RWPE2 (cell line): ENCODE measurements at regions not wholly inside any gene's neighbourhood (a gene's known extent, or its start where the extent isn't known, plus 50 kb on each side); places are given as distances from the start of the nearest gene placed in this dataset.

Source experiments
- ATAC-seq: fragments of 200-7000 bp; cut with Tn5 transposase; 3 replicates; pipeline ENCODE4 v1.9.1; 2021; ENCODE audit warnings: low read depth
- DNase-seq: peaks from one replicate; pipeline ENCODE4 v3.0.0-alpha.2; 2020; ENCODE audit warnings: low spot score
- H3K27ac ChIP-seq: fragments of 450-650 bp; 2 replicates; pipeline ENCODE4 v1.5.1; 2017; ENCODE audit warnings: mild to moderate bottlenecking; ENCODE audit not compliant: poor library complexity, severe bottlenecking
- H3K27me3 ChIP-seq: fragments of 250-450 bp; sonication (Bioruptor Pico); 2 replicates; pipeline ENCODE4 v1.5.1; 2021; ENCODE audit warnings: mild to moderate bottlenecking, moderate library complexity; ENCODE audit not compliant: insufficient read depth, poor library complexity, severe bottlenecking
- H3K36me3 ChIP-seq: fragments of 250-450 bp; sonication (Bioruptor Pico); 2 replicates; pipeline ENCODE4 v1.5.1; 2020; ENCODE audit warnings: low read depth, mild to moderate bottlenecking, moderate library complexity
- H3K4me1 ChIP-seq: fragments of 250-450 bp; sonication (Bioruptor Pico); 2 replicates; pipeline ENCODE4 v1.5.1; 2021; ENCODE audit warnings: mild to moderate bottlenecking, moderate library complexity; ENCODE audit not compliant: insufficient read depth, poor library complexity, severe bottlenecking
- H3K4me3 ChIP-seq: fragments of 250-450 bp; sonication (Bioruptor Pico); 2 replicates; pipeline ENCODE4 v1.5.1; 2021; ENCODE audit warnings: mild to moderate bottlenecking, moderate library complexity; ENCODE audit not compliant: severe bottlenecking
- H3K9me3 ChIP-seq: fragments of 250-450 bp; sonication (Bioruptor Pico); 2 replicates; pipeline ENCODE4 v1.5.1; 2021; ENCODE audit warnings: mild to moderate bottlenecking, moderate library complexity; ENCODE audit not compliant: severe bottlenecking
- CTCF ChIP-seq: fragments of 450-650 bp; IDR thresholded peaks from one replicate; pipeline ENCODE4 v1.5.1; 2017; ENCODE audit warnings: mild to moderate bottlenecking, moderate library complexity; ENCODE audit not compliant: poor library complexity, severe bottlenecking

GRCh38 chr4:134665429-134665828, 463.8 kb upstream of the PABPC4L start:
- Histone ChIP-seq H3K4me3 (no peak overlapping the region), H3K27me3 (no peaks in the 10 kb centered on the region), H3K4me1 (no peaks in the 10 kb centered on the region), H3K9me3 (no peaks in the 10 kb centered on the region), H3K27ac (no peak overlapping the region), H3K36me3 (no peaks in the 10 kb centered on the region)
- no peak for TF ChIP-seq CTCF
- DNase-seq (no peak), ATAC-seq (no peak)

DNA sequence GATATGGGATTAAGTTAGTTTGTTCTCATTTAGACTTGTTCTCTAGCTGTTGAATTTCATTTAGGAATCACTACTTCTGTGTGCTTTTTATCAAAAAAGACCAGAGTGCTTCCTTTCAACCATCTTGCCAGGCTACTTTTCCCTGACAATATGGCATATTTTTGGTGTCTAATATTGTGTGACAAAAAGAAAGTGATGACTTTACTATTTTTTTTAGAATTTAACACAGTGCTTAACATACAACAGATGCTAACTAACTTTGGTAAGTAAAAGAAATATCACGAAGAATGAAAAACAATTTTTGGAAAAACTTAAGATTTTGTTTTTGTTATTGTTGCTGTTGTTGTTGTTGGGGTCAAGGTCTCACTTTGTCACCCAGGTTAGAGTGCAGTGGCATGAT, 462.2 kb upstream of the PABPC4L start:
- Histone ChIP-seq H3K27ac (no peak overlapping the region), H3K36me3 (no peaks in the 10 kb centered on the region), H3K4me3 (no peak overlapping the region), H3K27me3 (no peaks in the 10 kb centered on the region), H3K4me1 (no peaks in the 10 kb centered on the region), H3K9me3 (no peaks in the 10 kb centered on the region)
- no peak for DNase-seq
- TF ChIP-seq CTCF = no peak
- ATAC-seq = no peak

DNA sequence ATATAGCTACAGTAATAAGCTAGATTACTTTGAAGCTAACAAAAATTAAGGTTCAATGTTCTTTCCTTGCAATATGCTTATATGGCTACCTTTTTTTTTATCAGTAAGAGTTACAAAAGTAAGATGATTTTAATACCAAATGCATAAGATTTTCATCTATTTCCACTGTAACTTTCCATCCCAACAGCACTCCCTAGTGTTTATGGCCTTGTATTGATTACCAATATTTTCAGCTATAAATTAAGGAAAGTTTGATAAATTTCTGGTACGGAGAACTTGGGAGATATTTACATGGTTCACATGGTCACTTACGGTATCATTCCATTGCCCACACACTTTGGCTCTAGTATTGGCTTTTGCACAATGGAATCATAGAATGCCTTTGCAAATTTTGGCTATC, 448.9 kb upstream of the PABPC4L start:
- ATAC-seq (no peak), DNase-seq (no peak)
- H3K27ac ChIP-seq = no peak overlapping the region
- H3K27me3 ChIP-seq = no peaks in the 10 kb centered on the region
- H3K4me3 ChIP-seq = no peak overlapping the region
- H3K9me3 ChIP-seq = no peaks in the 10 kb centered on the region
- H3K4me1 ChIP-seq = no peaks in the 10 kb centered on the region
- TF ChIP-seq CTCF = no peak
- no peaks in the 10 kb centered on the region for H3K36me3 ChIP-seq

DNA sequence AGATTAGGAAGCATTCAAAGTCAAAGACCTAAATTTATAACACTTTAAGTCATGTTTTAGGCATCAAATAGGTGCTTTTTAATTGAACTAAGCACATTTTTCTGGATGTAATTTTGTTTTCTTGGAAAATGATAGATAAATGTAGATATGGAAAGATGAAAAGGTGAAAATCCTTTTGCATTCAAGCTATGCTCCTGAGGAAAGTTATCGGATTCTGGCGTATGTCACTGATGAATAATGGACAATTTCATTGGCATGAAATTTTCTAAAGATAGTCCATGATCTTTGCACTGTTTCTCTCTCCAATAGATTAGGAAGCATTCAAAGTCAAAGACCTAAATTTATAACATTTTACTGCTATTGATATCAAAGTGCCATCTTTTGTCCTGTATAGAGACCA, 444.2 kb upstream of the PABPC4L start:
- Histone ChIP-seq H3K27ac (no peak overlapping the region), H3K27me3 (no peaks in the 10 kb centered on the region), H3K36me3 (no peaks in the 10 kb centered on the region), H3K4me3 (no peak overlapping the region), H3K9me3 (no peaks in the 10 kb centered on the region), H3K4me1 (no peaks in the 10 kb centered on the region)
- DNase-seq (no peak), ATAC-seq (no peak)
- TF ChIP-seq CTCF = no peak

- no peak for TF ChIP-seq CTCF
- Histone ChIP-seq H3K4me3 (no peak overlapping the region), H3K27me3 (no peaks in the 10 kb centered on the region), H3K27ac (no peak overlapping the region), H3K9me3 (no peaks in the 10 kb centered on the region), H3K36me3 (no peaks in the 10 kb centered on the region), H3K4me1 (peaks cover 5% of the 10 kb centered on the region)
- ATAC-seq = no peak
- no peak for DNase-seq
Measured at GRCh38 chr4:134636338-134637051, 434.9 kb upstream of the PABPC4L start.
